ENCODE measurements at regions not wholly inside any gene's neighbourhood (a gene's known extent, or its start where the extent isn't known, plus 50 kb on each side); places are given as distances from the start of the nearest gene placed in this dataset.

- TF ChIP-seq CTCF (IDR thresholded peaks at IDR 0.05; ENCODE audit: low read depth, low read length, missing input control) = no peak
- no peak for TF ChIP-seq MAX (IDR thresholded peaks at IDR 0.05)
- no peak for TF ChIP-seq FOXA2 (IDR thresholded peaks at IDR 0.05)
- TF ChIP-seq GABPA (IDR thresholded peaks at IDR 0.05 in 1 of 2, conservative IDR thresholded peaks at IDR 0.05 in 1 of 2) = no peak
- TF ChIP-seq HNF4G (IDR thresholded peaks at IDR 0.05) = no peak
- TF ChIP-seq REST (IDR thresholded peaks at IDR 0.05) = no peak
- no peak for TF ChIP-seq YY1 (IDR thresholded peaks at IDR 0.05)
- TF ChIP-seq RAD21 (IDR thresholded peaks at IDR 0.05) = no peak
- TF ChIP-seq RXRA (IDR thresholded peaks at IDR 0.05) = no peak
- no peak for TF ChIP-seq TAF1 (conservative IDR thresholded peaks at IDR 0.05)
These were observed 608.3 kb upstream of the ZP4 start for GRCh38 chr1:238499021-238499420.
